Activated naive CD8-positive, alpha-beta T cell treated with anti-CD3 and anti-CD28 coated beads, Interleukin-2, amount 10 ng/mL, durations not matched to agents 7 days and 5 days (primary cell): ENCODE measurements at regions not wholly inside any gene's neighbourhood (a gene's known extent, or its start where the extent isn't known, plus 50 kb on each side); places are given as distances from the start of the nearest gene placed in this dataset.

Source experiments
- ATAC-seq: fragments of 150-1000 bp; cut with Tn5 transposase; one replicate; pipeline ENCODE4 v1.10.0; 2021; ENCODE audit warnings: low read depth, moderate library complexity
- POLR2A ChIA-PET: fragments of 350-600 bp; sonication (Branson Sonifier 250); formaldehyde crosslinking; loops from one replicate; lab custom pipeline; 2021; ENCODE audit warnings: antibody characterized with exemption; lab: Charles Lee
- DNase-seq: peaks from one replicate; pipeline ENCODE4 v3.0.0; 2021
- H3K27ac Mint-ChIP-seq: one replicate; pipeline ENCODE4 v1.8.0; 2022; ENCODE audit warnings: mild to moderate bottlenecking, mixed read lengths
- H3K27me3 Mint-ChIP-seq: one replicate; pipeline ENCODE4 v1.8.0; 2022; ENCODE audit warnings: mild to moderate bottlenecking, moderate library complexity, mixed read lengths
- H3K36me3 Mint-ChIP-seq: one replicate; pipeline ENCODE4 v1.8.0; 2021; ENCODE audit warnings: mild to moderate bottlenecking, mixed read lengths
- H3K4me1 Mint-ChIP-seq: one replicate; pipeline ENCODE4 v1.8.0; 2021; ENCODE audit warnings: mixed read lengths
- H3K4me3 Mint-ChIP-seq: one replicate; pipeline ENCODE4 v1.8.0; 2022; ENCODE audit warnings: mild to moderate bottlenecking, moderate library complexity, mixed read lengths
- H3K9me3 Mint-ChIP-seq: one replicate; pipeline ENCODE4 v1.8.0; 2021; ENCODE audit warnings: mixed read lengths

DNA sequence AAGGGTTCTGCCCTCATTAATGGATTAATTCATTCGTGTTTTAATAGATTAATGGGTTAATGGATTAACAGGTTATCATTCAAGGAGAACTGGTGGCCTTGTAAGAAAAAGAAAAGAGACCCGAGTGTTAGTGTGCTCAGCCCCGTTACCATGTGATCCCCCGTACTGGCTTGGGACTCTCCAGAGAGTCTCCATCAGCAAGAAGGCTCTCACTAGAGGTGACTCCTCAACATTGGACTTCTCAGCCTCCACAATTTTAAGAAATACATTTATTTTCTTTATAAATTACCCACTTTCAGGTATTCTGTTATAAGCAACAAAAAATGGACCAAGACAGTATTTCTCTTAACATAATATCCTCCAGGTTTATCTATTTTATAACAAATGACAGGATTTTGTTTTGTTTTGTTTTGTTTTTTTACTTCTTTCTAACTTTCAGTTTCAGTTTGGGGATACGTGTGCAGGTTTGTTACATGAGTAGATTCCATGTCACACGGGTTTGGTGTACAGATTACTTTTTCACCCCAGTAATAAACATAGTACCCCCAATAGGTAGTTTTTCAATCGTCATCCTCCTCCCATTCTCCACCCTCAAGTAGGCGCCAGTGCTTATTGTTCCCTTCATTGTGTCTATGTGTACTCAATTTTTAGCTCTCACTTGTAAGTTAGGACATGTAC lies 456.1 kb downstream of the DNAH5 start:
- POLR2A ChIA-PET: no interaction called here
- Mint-ChIP-seq H3K36me3 (no peaks in the 10 kb centered on the region), H3K4me3 (peak overlapping the region; percentile 26), H3K9me3 (peaks cover 5% of the 10 kb centered on the region), H3K27me3 (no peaks in the 10 kb centered on the region), H3K27ac (no peak overlapping the region), H3K4me1 (peaks cover 3% of the 10 kb centered on the region)
- DNase-seq (no peak), ATAC-seq (no peak)

DNA sequence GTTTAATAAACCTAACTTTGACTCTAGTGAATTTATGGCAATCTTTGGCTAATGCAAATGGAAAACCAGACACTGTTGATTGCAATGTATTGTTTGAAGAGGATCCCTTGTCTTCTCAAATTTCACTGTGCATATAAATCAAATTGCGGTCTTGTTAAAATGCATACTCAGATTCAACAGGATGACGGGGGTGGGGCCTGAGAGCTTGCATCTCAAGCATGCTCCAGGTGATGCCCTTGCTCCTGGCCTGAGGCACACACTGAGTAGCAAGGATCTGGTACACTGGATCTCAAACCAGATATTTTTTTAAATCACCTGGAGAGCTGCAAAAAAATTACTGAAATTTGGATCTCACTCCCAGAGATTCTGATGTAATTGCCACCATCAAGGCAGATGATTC lies 463.7 kb downstream of the DNAH5 start:
- H3K36me3 Mint-ChIP-seq: no peaks in the 10 kb centered on the region
- no peaks in the 10 kb centered on the region for H3K27me3 Mint-ChIP-seq
- no peak overlapping the region for H3K4me3 Mint-ChIP-seq
- no peak for DNase-seq
- POLR2A ChIA-PET: no interaction called here
- H3K27ac Mint-ChIP-seq: no peak overlapping the region
- H3K9me3 Mint-ChIP-seq: no peaks in the 10 kb centered on the region
- ATAC-seq: no peak
- H3K4me1 Mint-ChIP-seq: no peaks in the 10 kb centered on the region

GRCh38 chr5:13478831-13479465 lies 465.5 kb downstream of the DNAH5 start:
- no peaks in the 10 kb centered on the region for H3K4me1 Mint-ChIP-seq

GRCh38 chr5:13477118-13477737 lies 467.3 kb downstream of the DNAH5 start:
- H3K27me3 Mint-ChIP-seq: no peaks in the 10 kb centered on the region
- H3K4me1 Mint-ChIP-seq: no peaks in the 10 kb centered on the region
- DNase-seq: no peak
- POLR2A ChIA-PET: no interaction called here
- no peak for ATAC-seq
- H3K4me3 Mint-ChIP-seq: no peak overlapping the region
- no peaks in the 10 kb centered on the region for H3K9me3 Mint-ChIP-seq
- H3K27ac Mint-ChIP-seq: no peak overlapping the region
- no peaks in the 10 kb centered on the region for H3K36me3 Mint-ChIP-seq

More at GRCh38 chr5:13478831-13479465, 465.5 kb downstream of the DNAH5 start:
- POLR2A ChIA-PET: no interaction called here
- no peaks in the 10 kb centered on the region for H3K36me3 Mint-ChIP-seq
- no peak for ATAC-seq
- H3K27ac Mint-ChIP-seq: no peak overlapping the region
- H3K4me3 Mint-ChIP-seq: no peak overlapping the region
- no peaks in the 10 kb centered on the region for H3K9me3 Mint-ChIP-seq
- H3K27me3 Mint-ChIP-seq: no peaks in the 10 kb centered on the region
- no peak for DNase-seq

- H3K27me3 Mint-ChIP-seq: no peaks in the 10 kb centered on the region
- H3K9me3 Mint-ChIP-seq: peaks cover 4% of the 10 kb centered on the region
- POLR2A ChIA-PET: no interaction called here
- DNase-seq: no peak
- no peaks in the 10 kb centered on the region for H3K36me3 Mint-ChIP-seq
- no peak overlapping the region for H3K27ac Mint-ChIP-seq
- no peak overlapping the region for H3K4me3 Mint-ChIP-seq
- H3K4me1 Mint-ChIP-seq: no peaks in the 10 kb centered on the region
- no peak for ATAC-seq
Observed at GRCh38 chr5:13472842-13473241, 471.6 kb downstream of the DNAH5 start.

DNA sequence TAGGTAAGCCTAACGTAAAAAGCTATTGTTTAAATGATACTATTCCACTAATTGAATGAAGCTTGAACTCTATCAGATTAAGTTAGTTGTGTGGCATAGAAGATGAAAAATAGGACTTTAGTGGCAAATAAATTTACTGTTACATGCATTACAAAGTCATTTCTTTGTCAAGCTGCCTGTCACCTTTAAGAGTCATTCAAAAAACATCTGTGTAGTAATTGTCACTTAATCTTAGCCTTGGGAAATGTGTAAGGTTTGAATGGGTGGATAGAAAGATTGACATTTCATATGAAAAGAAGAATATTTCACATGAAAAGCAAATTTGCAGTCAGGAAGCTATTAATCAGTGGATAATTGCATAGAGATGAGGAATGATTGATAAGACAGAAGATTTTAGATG lies 473.5 kb downstream of the DNAH5 start:
- no peaks in the 10 kb centered on the region for H3K4me1 Mint-ChIP-seq
- ATAC-seq: no peak
- no peak overlapping the region for H3K27ac Mint-ChIP-seq
- peaks cover 6% of the 10 kb centered on the region for H3K9me3 Mint-ChIP-seq
- no peaks in the 10 kb centered on the region for H3K27me3 Mint-ChIP-seq
- POLR2A ChIA-PET: no interaction called here
- DNase-seq: no peak
- no peak overlapping the region for H3K4me3 Mint-ChIP-seq
- no peaks in the 10 kb centered on the region for H3K36me3 Mint-ChIP-seq

- Mint-ChIP-seq H3K27me3 (no peaks in the 10 kb centered on the region), H3K9me3 (peaks cover 7% of the 10 kb centered on the region), H3K4me1 (no peaks in the 10 kb centered on the region), H3K27ac (no peak overlapping the region), H3K4me3 (no peak overlapping the region), H3K36me3 (no peaks in the 10 kb centered on the region)
- POLR2A ChIA-PET: no interaction called here
- ATAC-seq: no peak
- DNase-seq: no peak
Observed at GRCh38 chr5:13470263-13470662, 474.2 kb downstream of the DNAH5 start.

GRCh38 chr5:13464532-13465193 lies 479.8 kb downstream of the DNAH5 start:
- Mint-ChIP-seq H3K36me3 (no peaks in the 10 kb centered on the region), H3K9me3 (peaks cover 8% of the 10 kb centered on the region), H3K4me3 (no peak overlapping the region), H3K27me3 (no peaks in the 10 kb centered on the region), H3K27ac (no peak overlapping the region), H3K4me1 (no peaks in the 10 kb centered on the region)
- no peak for DNase-seq
- POLR2A ChIA-PET: no interaction called here
- no peak for ATAC-seq

GRCh38 chr5:13460587-13460986 lies 483.9 kb downstream of the DNAH5 start:
- Mint-ChIP-seq H3K27me3 (no peaks in the 10 kb centered on the region), H3K9me3 (peaks cover 2% of the 10 kb centered on the region), H3K4me3 (no peak overlapping the region), H3K4me1 (no peaks in the 10 kb centered on the region), H3K36me3 (no peaks in the 10 kb centered on the region), H3K27ac (no peak overlapping the region)
- no peak for DNase-seq
- POLR2A ChIA-PET: no interaction called here
- no peak for ATAC-seq

DNA sequence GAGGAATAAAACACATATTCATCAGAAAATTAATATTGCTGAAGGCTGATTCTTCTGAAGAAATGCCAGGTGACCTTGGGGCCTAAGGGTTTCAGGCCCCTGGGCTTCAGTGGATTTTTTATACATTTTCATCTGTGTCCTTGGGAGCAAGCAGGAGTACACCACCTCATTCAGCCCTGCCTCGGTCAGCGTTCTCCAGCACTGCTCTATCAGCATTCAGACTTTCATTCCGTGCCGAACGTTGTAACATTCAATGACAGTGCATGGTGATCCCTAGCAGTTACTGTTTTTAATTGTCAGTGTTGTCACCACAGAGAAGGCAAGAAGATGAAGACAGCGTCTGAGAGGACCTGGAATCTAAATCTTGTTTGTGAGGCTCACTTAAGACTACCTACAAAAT lies 490.4 kb downstream of the DNAH5 start:
- ATAC-seq (no peak), DNase-seq (no peak)
- POLR2A ChIA-PET: no interaction called here
- Mint-ChIP-seq H3K4me3 (no peak overlapping the region), H3K9me3 (no peaks in the 10 kb centered on the region), H3K27me3 (no peaks in the 10 kb centered on the region), H3K36me3 (no peaks in the 10 kb centered on the region), H3K4me1 (no peaks in the 10 kb centered on the region), H3K27ac (no peak overlapping the region)

- Mint-ChIP-seq H3K27me3 (no peaks in the 10 kb centered on the region), H3K36me3 (no peaks in the 10 kb centered on the region), H3K9me3 (no peaks in the 10 kb centered on the region), H3K4me3 (no peak overlapping the region), H3K27ac (no peak overlapping the region), H3K4me1 (no peaks in the 10 kb centered on the region)
- ATAC-seq (no peak), DNase-seq (no peak)
- POLR2A ChIA-PET: no interaction called here
Observed at GRCh38 chr5:13448843-13449242, 495.6 kb downstream of the DNAH5 start.

DNA sequence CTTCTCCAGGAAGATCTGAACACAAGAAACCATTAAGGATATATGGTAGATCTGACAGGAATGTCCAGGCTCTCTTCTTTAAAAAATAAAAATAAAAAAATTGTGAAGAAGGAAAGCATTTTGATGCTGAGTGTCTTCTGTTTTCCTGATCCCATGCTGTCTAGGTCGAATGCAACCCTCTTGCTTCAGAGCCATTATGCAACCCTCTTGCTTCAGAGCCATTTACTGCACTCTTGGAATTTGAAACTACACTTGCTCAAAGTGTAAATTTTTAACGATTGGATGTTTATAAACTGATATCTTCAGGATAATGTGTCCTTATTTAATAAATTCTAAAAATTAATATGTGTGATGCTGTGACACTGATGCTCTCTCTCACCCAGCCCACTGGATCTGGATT lies 505.1 kb downstream of the DNAH5 start:
- no peak overlapping the region for H3K27ac Mint-ChIP-seq
- POLR2A ChIA-PET: no interaction called here
- no peak overlapping the region for H3K4me3 Mint-ChIP-seq
- DNase-seq: no peak
- H3K27me3 Mint-ChIP-seq: no peaks in the 10 kb centered on the region
- no peaks in the 10 kb centered on the region for H3K36me3 Mint-ChIP-seq
- no peak for ATAC-seq
- peaks cover 3% of the 10 kb centered on the region for H3K9me3 Mint-ChIP-seq
- no peaks in the 10 kb centered on the region for H3K4me1 Mint-ChIP-seq

DNA sequence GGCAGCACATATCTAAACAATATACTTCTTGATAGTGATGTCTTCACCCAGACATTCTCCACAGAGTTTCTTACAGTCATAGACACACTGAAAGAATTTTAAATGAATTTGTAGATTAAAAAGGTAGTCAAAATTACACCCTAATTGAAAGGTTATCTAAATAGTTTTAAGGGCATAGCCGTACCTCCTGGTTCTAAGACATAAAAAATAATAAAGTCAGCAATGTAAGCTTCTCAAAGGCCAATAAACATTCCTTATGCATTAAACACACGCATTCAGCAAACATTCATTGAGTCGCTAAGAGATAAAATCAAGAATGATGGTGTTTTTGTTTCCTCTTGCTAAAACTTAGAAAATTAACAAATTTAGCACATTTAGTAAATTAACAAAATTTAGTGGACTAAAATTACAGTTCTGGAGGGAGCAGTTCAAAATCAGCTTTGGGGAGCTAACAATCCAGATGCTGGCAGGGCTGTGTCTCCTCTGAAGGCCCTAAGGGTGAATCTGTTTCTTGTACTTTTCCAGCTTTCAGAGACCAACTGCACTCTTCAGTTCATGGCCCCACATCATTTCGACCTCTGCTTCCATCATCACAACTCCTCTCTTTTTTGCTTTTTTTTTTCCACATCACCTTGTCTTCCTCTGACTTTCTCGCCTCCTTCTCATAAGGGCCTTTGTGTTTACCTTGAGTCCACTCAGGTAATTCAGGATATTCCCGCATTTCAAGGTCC lies 516.5 kb downstream of the DNAH5 start:
- Mint-ChIP-seq H3K27ac (no peak overlapping the region), H3K36me3 (no peaks in the 10 kb centered on the region), H3K9me3 (peaks cover 8% of the 10 kb centered on the region), H3K4me3 (no peak overlapping the region), H3K4me1 (no peaks in the 10 kb centered on the region), H3K27me3 (no peaks in the 10 kb centered on the region)
- DNase-seq: no peak
- no peak for ATAC-seq
- POLR2A ChIA-PET: no interaction called here
